Stimulated activated CD8-positive, alpha-beta memory T cell treated with anti-CD3 and anti-CD28 coated beads, Interleukin-15, amount 100 ng/mL, for 1 hour (primary cell): ENCODE measurements at regions not wholly inside any gene's neighbourhood (a gene's known extent, or its start where the extent isn't known, plus 50 kb on each side); places are given as distances from the start of the nearest gene placed in this dataset.

Experiments
- DNase-seq: peaks from one replicate; pipeline ENCODE4 v3.0.0-alpha.2; 2020; ENCODE audit warnings: low read depth

DNA sequence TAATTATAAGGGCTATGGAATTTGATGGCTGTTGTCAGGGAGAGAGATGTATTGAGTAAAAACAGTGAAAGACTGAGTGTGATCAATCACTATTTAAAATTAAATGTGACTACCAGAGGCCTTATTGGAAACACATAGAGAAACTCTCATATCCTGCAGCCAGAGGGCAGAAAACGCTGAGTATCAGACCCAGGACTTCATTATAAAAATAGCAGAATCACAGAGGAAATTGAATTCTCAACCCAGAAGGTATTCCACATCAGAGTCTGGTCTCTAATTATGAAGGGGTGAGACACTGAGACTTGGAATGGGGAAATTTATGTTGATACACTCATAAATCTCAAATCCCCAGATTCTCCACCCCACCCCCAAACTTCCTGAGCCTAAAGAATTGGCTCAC is 69.5 kb upstream of the IL6 start:
- no peak for DNase-seq

DNA sequence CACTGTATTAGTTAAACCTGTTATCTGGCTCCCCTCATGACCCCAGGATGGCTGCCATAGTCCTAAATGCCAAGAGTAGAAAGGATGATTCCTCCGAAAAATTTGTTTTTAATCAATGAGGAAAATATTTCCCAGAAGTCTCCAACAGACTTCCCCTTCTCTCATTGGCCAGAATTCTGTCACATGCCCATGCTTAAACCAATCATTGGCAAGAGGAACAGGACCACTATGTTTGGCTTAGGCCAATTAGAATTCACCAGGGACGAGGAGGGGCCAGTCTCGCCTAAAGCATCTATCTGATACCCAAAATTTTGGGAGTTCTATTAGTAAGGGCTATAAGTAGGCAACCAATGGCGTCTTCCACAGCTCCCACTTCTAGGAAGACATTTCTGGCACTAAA is 71.2 kb upstream of the IL6 start:
- no peak for DNase-seq

DNA sequence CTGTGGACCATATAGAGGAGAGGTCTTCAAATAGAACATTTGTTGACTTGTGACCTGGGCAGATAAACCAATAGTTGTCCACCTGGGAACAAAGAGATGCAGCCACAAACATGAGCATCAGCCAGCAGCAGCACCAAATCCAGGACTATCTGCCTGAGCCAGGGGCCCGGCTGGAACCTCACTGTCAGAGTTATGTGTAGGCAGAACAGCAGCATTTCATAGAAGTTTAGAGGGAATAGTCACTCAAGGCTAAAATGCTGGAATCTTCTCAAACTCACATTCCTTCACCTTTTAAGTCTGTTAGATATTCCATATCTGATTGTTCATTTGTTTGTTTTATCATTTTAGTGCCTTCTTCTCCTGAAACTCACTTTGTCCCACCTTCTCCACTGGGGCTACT is 72.2 kb upstream of the IL6 start:
- no peak for DNase-seq

DNA sequence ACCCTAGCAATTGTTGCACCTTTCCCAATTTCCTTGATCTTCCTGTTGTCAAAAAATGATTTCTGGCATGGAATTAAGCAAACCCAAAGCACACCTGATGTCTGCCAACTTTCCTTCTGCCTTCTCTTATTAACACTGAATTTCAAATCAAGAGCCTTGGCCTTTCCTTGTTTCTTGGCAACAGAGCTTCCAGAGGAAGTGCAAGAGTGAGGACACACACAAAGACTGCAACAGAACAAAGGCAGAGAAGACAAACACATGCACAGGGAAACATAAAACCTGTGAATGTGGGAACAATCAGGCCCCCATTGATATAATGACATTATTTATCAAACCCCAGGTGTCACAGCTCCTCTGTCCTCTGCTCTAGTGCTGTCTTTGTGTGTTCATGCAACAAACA is 73.0 kb upstream of the IL6 start:
- DNase-seq, result no peak

DNA sequence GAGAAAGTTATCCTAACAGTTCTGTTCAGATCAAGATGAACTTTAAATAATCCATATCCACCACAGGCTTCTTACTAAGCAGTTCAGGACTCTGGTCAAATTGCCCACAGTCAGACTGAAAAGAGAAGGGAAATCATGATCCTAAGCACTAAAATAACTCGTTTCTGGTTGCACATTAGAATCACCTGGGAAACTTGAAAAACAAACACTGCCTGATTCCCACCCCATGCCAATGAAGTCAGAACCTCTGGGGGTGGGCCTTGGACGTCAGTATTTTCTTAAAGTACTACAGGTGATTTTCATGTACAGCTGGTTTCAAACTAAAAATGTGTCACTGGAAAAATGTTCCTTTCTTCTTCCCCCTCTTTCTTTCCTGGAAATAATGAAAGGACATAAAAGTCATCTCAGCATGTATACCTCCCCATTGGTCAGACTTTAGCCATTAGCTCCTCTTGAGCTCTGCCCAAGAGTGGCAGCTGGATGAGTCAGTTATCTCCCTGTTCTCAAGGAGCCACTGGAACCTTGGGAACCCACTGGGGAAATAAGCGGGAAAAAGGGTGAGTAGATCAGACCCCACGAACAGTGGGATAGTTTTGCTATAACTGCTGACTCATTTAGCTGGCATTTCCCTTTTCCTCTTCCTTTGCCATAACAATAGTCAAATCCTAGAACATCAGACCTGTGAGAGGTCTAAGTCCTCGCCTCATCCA is 75.3 kb upstream of the IL6 start:
- no peak for DNase-seq

DNA sequence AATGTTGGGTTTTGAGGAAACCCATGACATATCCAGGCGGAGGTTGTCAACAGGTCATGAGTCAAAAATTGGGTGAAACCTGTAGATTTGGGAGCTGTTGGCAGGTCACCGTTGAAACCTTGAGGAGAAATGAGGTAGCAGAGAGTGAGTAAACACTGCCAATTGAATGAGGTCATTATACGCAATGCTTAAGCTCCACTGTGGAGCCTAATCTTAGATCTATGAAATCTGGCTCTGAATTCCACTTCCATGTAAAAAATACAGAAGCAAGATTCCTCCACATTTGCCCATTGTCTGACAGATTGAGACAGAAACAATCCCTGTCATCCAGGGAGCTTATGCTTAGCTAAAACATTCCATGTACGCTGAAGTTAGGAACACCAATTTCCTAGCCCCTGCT is 76.0 kb upstream of the IL6 start:
- DNase-seq, result no peak

DNA sequence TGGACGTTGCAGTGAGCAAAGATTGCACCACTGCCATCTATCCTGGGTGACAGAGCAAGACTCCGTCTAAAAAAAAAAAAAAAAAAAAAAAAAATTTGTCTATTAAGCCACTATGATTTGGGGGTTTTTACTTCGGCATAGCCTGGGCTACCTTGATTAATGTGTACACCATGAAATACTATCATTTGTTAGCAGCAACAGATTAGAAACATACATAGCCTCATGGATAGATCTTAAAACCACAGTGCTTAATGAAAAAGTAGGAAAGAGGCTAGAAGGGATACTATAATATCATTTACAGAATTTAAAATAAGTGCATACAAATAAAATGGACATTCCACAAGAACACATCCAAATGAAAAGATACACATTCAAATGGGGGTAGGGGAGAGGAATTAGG is 77.3 kb upstream of the IL6 start:
- DNase-seq, result no peak

DNA sequence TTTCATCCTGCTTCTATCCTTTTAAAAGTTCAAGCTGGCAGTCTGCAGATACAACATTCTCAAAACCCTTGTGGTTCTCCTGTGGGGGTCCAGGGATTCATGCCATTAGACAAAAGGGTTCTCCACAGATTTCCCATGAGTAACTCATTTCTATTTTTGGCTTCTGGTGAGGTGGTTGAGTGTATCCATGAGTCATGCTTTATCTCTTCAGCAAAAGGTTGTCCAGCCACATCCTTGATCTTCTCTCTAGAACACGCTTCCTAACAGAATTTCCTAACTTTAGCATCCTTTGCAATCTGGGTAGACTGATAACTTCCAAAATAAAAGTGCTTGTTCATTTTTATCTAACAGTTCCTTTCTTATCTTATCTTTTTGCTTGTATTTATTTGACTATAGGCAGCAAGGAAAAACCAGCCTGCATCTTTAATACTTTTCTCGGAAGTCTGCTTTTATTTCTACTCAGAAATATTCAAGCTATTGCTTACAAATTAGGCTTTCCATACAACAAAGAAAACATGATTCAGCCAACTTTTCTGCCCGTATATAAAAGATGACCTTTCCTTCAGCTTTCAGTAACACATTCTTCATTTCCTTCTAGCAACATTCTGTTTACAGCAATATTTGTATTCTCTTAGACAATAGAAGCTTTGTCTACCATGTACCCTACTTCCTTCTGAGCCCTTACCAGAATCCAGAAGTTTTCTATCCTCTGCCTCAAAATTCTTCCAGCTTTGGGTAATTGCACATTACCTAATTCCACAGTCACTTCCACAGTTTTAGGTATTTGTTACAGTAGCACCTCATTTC is 79.3 kb upstream of the IL6 start:
- no peak for DNase-seq

DNA sequence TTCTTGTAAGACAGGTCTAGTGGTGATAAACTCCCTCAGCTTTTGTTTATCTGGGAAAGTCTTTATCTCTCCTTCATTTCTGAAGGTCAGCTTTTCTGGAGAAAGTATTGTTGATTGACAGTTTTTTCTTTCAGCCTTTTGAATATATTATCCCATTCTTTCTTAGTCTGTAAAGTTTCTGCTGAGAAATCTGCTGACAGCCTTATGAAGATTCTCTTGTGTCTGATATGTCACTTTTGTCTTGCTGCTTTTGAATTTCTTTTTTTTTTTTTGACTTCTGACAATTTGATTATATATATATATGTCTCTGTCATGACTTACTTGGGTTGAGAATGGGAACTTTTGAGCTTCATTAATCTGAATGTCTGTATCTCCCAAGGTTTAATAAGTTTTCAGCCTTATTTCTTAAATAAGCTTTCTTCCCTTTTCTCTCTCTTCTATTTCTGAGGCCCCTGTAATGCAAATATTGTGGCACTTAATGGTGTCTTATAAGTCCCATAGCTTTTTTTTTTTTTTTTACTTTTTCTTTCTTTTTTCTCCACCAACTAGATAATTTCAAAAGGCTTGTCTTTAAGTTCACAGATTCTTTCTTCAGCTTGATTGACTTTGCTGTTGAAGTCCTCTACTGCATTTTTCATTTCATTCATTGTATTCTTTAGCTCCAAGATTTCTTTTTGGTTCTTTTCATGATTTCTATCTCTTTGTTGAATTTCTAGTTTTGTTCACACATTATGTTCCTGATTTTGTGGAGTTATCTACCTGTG is 81.4 kb upstream of the IL6 start:
- no peak for DNase-seq

DNA sequence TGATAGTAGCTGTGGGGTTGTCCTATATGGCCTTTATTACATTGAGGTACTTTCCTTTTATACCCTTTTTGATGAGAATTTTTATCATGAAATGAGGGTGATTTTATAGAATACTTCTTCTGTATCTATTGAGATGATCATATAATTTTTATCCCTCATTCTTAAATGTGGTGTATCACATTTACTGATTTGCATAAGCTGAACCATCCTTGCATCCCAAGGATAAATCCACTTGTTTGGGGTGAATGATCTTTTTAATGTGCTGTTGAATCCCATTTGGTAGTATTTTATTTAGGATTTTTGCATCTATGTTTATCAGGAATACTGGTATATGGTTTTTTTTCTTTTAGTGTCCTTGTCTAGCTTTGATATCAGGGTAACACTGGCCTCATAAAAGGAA is 84.5 kb upstream of the IL6 start:
- no peak for DNase-seq

GRCh38 chr7:22640269-22640668 is 86.7 kb upstream of the IL6 start:
- no peak for DNase-seq

- no peak for DNase-seq
Measured at GRCh38 chr7:22639396-22639795, 87.6 kb upstream of the IL6 start.

GRCh38 chr7:22635349-22635748 is 91.7 kb upstream of the IL6 start:
- no peak for DNase-seq

- no peak for DNase-seq
Measured at GRCh38 chr7:22633954-22634474, 93.0 kb upstream of the IL6 start.

DNA sequence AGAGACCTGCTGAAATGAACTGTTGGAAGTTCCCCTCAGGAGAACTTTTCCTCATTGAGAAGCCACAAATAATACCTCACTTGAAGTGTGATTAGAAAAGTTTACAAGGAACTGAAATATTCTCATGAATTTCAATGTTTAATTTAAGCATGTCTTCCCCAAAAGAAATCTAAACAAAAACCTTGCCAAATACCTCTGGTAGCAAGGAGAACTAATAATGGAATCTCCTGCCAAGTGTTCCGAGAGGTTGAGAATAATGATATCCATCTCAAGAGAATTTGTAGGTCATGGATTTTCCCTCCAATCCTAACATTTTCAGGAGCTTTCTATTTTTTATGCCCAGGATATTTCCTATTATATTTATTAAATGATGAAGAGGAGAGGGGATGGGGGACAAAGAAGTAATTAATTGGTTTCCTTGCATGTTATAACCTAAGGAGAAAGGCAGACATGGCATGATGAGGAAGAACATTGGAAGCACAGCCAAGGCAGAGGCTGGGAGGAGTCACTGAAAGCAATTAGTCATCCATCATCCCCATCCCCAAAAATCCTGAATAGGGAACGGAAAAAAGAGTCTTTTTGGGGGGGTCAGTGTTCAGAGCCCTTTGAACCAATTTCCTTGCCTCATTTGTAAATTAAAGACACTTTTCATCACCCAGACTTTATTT is 93.6 kb upstream of the IL6 start:
- no peak for DNase-seq

GRCh38 chr7:22632674-22633073 is 94.3 kb upstream of the IL6 start:
- no peak for DNase-seq

GRCh38 chr7:22631730-22632129 is 95.3 kb upstream of the IL6 start:
- DNase-seq, result no peak

GRCh38 chr7:22630069-22630468 is 96.9 kb upstream of the IL6 start:
- DNase-seq, result no peak

DNA sequence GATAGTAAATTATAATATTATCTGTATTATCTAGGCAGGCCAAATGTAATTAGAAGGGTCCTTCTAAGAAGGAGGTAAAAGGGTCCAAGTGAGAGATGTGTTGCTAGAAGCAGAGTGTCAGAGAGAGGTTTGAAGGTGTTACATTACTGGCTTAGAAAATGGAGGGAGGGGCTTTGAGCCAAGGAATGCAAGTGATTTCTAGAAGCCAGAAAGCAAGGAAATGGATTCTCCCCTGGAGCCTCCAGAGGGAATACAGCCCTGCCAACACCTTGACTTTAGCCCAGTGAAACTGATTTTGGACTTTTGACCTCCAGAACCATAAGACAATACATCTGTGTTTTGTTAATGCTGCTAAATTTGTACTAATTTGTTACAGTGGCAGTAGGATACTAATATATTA is 97.9 kb upstream of the IL6 start:
- DNase-seq, result no peak

- DNase-seq, result no peak
Measured at GRCh38 chr7:22628112-22628511, 98.9 kb upstream of the IL6 start.

GRCh38 chr7:22627136-22627535 is 99.9 kb upstream of the IL6 start:
- DNase-seq, result no peak

GRCh38 chr7:22625251-22625650 is 101.7 kb upstream of the IL6 start:
- DNase-seq, result no peak
